Lower leg skin (tissue), 3 donors: ENCODE measurements at regions not wholly inside any gene's neighbourhood (a gene's known extent, or its start where the extent isn't known, plus 50 kb on each side); places are given as distances from the start of the nearest gene placed in this dataset.

Experiments
- POLR2A ChIP-seq, 2 donors: fragments of 450-650 bp; IDR thresholded peaks; one replicate each; pipeline ENCODE4 v1.6.1; 2016 to 2017; ENCODE audit warnings: antibody characterized with exemption in 2 of 2, mild to moderate bottlenecking in 1 of 2, moderate library complexity in 1 of 2
- TF ChIP-seq, protein P1 (sequence below), 3 donors: fragments of 450-650 bp; IDR thresholded peaks; one replicate each; pipeline ENCODE4 v1.5.1; 2016; ENCODE audit warnings: antibody characterized with exemption in 3 of 3, mild to moderate bottlenecking in 3 of 3, moderate library complexity in 2 of 3

DNA sequence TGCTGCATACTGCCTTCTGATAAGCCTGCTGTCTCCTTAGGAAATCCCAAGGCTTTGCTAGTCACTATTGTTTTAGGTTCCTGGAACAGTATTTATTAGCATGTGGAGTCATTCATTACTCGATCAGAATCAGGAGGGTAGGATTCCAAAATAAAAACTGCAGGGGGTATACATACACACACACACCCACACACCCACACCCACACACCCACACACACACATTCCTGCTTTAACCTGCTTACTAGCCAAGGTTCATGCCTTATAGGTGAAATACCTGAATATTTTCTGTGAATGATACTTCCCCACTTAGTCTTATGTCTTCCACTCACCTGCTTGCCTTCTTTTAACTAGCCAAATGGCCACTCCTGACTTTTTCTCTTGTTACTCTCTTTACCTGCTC, 325.1 kb downstream of the ADGRL2 start:
- TF ChIP-seq, protein P1, sequence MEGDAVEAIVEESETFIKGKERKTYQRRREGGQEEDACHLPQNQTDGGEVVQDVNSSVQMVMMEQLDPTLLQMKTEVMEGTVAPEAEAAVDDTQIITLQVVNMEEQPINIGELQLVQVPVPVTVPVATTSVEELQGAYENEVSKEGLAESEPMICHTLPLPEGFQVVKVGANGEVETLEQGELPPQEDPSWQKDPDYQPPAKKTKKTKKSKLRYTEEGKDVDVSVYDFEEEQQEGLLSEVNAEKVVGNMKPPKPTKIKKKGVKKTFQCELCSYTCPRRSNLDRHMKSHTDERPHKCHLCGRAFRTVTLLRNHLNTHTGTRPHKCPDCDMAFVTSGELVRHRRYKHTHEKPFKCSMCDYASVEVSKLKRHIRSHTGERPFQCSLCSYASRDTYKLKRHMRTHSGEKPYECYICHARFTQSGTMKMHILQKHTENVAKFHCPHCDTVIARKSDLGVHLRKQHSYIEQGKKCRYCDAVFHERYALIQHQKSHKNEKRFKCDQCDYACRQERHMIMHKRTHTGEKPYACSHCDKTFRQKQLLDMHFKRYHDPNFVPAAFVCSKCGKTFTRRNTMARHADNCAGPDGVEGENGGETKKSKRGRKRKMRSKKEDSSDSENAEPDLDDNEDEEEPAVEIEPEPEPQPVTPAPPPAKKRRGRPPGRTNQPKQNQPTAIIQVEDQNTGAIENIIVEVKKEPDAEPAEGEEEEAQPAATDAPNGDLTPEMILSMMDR (IDR thresholded peaks at IDR 0.05), result no peak
- TF ChIP-seq POLR2A (IDR thresholded peaks at IDR 0.05), result no peak
